ENCODE measurements at regions not wholly inside any gene's neighbourhood (a gene's known extent, or its start where the extent isn't known, plus 50 kb on each side); places are given as distances from the start of the nearest gene placed in this dataset.

- Histone ChIP-seq H3K4me3 (IDR thresholded peaks at IDR 0.05; ENCODE audit: insufficient read depth, low read depth, low read length) (no peak overlapping the region), H3K4me2 (no peak overlapping the region), H3K27me3 (ENCODE audit: insufficient read depth, low read depth) (no peaks in the 10 kb centered on the region), H3K9ac (no peak overlapping the region), H3K79me2 (ENCODE audit: insufficient read depth, low read depth) (no peaks in the 10 kb centered on the region), H4K20me1 (ENCODE audit: insufficient read depth) (no peaks in the 10 kb centered on the region), H3K36me3 (ENCODE audit: insufficient read depth) (no peaks in the 10 kb centered on the region), H3K4me1 (ENCODE audit: low read depth, poor library complexity, severe bottlenecking) (no peaks in the 10 kb centered on the region), H2AFZ (ENCODE audit: low read depth) (no peak overlapping the region), H3K27ac (no peak overlapping the region)
- no peak for TF ChIP-seq CTCF (conservative IDR thresholded peaks at IDR 0.05; ENCODE audit: low read depth, low read length)
Observed at GRCh38 chr7:90005836-90006235, 148.4 kb upstream of the STEAP1 start.

GRCh38 chr7:90007001-90007654, 147.1 kb upstream of the STEAP1 start:
- H3K4me2 ChIP-seq: no peak overlapping the region
- no peak overlapping the region for H3K4me3 ChIP-seq (IDR thresholded peaks at IDR 0.05; ENCODE audit: insufficient read depth, low read depth, low read length)
- H4K20me1 ChIP-seq (ENCODE audit: insufficient read depth): no peaks in the 10 kb centered on the region
- H2AFZ ChIP-seq (ENCODE audit: low read depth): no peak overlapping the region
- H3K27ac ChIP-seq: no peak overlapping the region
- H3K79me2 ChIP-seq (ENCODE audit: insufficient read depth, low read depth): no peaks in the 10 kb centered on the region
- no peak for TF ChIP-seq CTCF (conservative IDR thresholded peaks at IDR 0.05; ENCODE audit: low read depth, low read length)
- H3K36me3 ChIP-seq (ENCODE audit: insufficient read depth): no peaks in the 10 kb centered on the region
- H3K9ac ChIP-seq: no peak overlapping the region
- no peaks in the 10 kb centered on the region for H3K4me1 ChIP-seq (ENCODE audit: low read depth, poor library complexity, severe bottlenecking)
- H3K27me3 ChIP-seq (ENCODE audit: insufficient read depth, low read depth): no peaks in the 10 kb centered on the region

GRCh38 chr7:90007831-90008230, 146.4 kb upstream of the STEAP1 start:
- no peaks in the 10 kb centered on the region for H3K36me3 ChIP-seq (ENCODE audit: insufficient read depth)
- no peak overlapping the region for H3K4me2 ChIP-seq
- no peaks in the 10 kb centered on the region for H3K4me1 ChIP-seq (ENCODE audit: low read depth, poor library complexity, severe bottlenecking)
- no peak for TF ChIP-seq CTCF (conservative IDR thresholded peaks at IDR 0.05; ENCODE audit: low read depth, low read length)
- no peak overlapping the region for H3K27ac ChIP-seq
- H3K27me3 ChIP-seq (ENCODE audit: insufficient read depth, low read depth): no peaks in the 10 kb centered on the region
- H4K20me1 ChIP-seq (ENCODE audit: insufficient read depth): no peaks in the 10 kb centered on the region
- H3K9ac ChIP-seq: no peak overlapping the region
- H3K79me2 ChIP-seq (ENCODE audit: insufficient read depth, low read depth): no peaks in the 10 kb centered on the region
- no peak overlapping the region for H2AFZ ChIP-seq (ENCODE audit: low read depth)
- H3K4me3 ChIP-seq (IDR thresholded peaks at IDR 0.05; ENCODE audit: insufficient read depth, low read depth, low read length): no peak overlapping the region

- Histone ChIP-seq H3K4me3 (IDR thresholded peaks at IDR 0.05; ENCODE audit: insufficient read depth, low read depth, low read length) (no peak overlapping the region), H3K9ac (no peak overlapping the region), H2AFZ (ENCODE audit: low read depth) (no peak overlapping the region), H3K36me3 (ENCODE audit: insufficient read depth) (no peaks in the 10 kb centered on the region), H3K27me3 (ENCODE audit: insufficient read depth, low read depth) (no peaks in the 10 kb centered on the region), H3K4me1 (ENCODE audit: low read depth, poor library complexity, severe bottlenecking) (no peaks in the 10 kb centered on the region), H3K27ac (no peak overlapping the region), H4K20me1 (ENCODE audit: insufficient read depth) (no peaks in the 10 kb centered on the region), H3K4me2 (no peak overlapping the region), H3K79me2 (ENCODE audit: insufficient read depth, low read depth) (no peaks in the 10 kb centered on the region)
- no peak for TF ChIP-seq CTCF (conservative IDR thresholded peaks at IDR 0.05; ENCODE audit: low read depth, low read length)
Observed at GRCh38 chr7:90022213-90022612, 132.1 kb upstream of the STEAP1 start.
